WTC11 (cell line): ENCODE measurements at regions not wholly inside any gene's neighbourhood (a gene's known extent, or its start where the extent isn't known, plus 50 kb on each side); places are given as distances from the start of the nearest gene placed in this dataset.
A peak's percentile ranks its signal among the peaks of the same experiment; 100 is the strongest.

ENCODE experiments used
- ATAC-seq: fragments of 200-7000 bp; cut with Tn5 transposase; 2 replicates; pipeline ENCODE4 v1.10.0; 2021; ENCODE audit warnings: mild to moderate bottlenecking, moderate library complexity
- CTCF ChIA-PET: fragments of 300-600 bp; sonication (Branson Sonifier 250); formaldehyde crosslinking; loops from one replicate; lab custom pipeline; 2021; ENCODE audit warnings: antibody characterized with exemption; lab: Charles Lee
- POLR2A ChIA-PET: fragments of 350-600 bp; sonication (Branson Sonifier 250); formaldehyde crosslinking; loops from one replicate; lab custom pipeline; 2021; ENCODE audit warnings: antibody characterized with exemption; lab: Charles Lee
- DNase-seq: peaks from one replicate; pipeline ENCODE4 v3.0.0; 2021; ENCODE audit warnings: low spot score
- H3K27ac Mint-ChIP-seq: 2 replicates; pipeline ENCODE4 v1.8.0; 2021; ENCODE audit warnings: mixed read lengths
- H3K27me3 Mint-ChIP-seq: 2 replicates; pipeline ENCODE4 v1.8.0; 2021; ENCODE audit warnings: low read depth, mild to moderate bottlenecking, moderate library complexity, mixed read lengths
- H3K36me3 Mint-ChIP-seq: 2 replicates; pipeline ENCODE4 v1.8.0; 2021; ENCODE audit warnings: mixed read lengths
- H3K4me1 Mint-ChIP-seq: 2 replicates; pipeline ENCODE4 v1.8.0; 2022; ENCODE audit warnings: mixed read lengths
- H3K4me3 Mint-ChIP-seq: 2 replicates; pipeline ENCODE4 v1.8.0; 2021; ENCODE audit warnings: mild to moderate bottlenecking, moderate library complexity, mixed read lengths
- H3K9me3 Mint-ChIP-seq: 2 replicates; pipeline ENCODE4 v1.8.0; 2021; ENCODE audit warnings: mixed read lengths
- CBFB ChIP-seq: sonication (generic); formaldehyde crosslinking; IDR thresholded peaks from 2 replicates; pipeline ENCODE4 v1.8.1; 2022; ENCODE audit warnings: mild to moderate bottlenecking, low read depth, missing genetic modification reagents
- CREB1 ChIP-seq: sonication (generic); formaldehyde crosslinking; IDR thresholded peaks from 2 replicates; pipeline ENCODE4 v1.8.0; 2023; ENCODE audit warnings: mild to moderate bottlenecking, missing genetic modification reagents
- CTCF ChIP-seq: fragments of 200-600 bp; IDR thresholded peaks from 2 replicates; pipeline ENCODE4 v1.8.0; 2022; ENCODE audit warnings: antibody characterized with exemption
- ETV6 ChIP-seq: sonication (generic); formaldehyde crosslinking; IDR thresholded peaks from 2 replicates; pipeline ENCODE4 v1.8.1; 2022; ENCODE audit warnings: mild to moderate bottlenecking, missing genetic modification reagents
- FOXJ3 ChIP-seq: sonication (generic); formaldehyde crosslinking; IDR thresholded peaks from 2 replicates; pipeline ENCODE4 v1.9.0; 2021; ENCODE audit warnings: missing genetic modification reagents, mild to moderate bottlenecking, borderline replicate concordance
- FOXK1 ChIP-seq: sonication (generic); formaldehyde crosslinking; IDR thresholded peaks from 2 replicates; pipeline ENCODE4 v1.8.0; 2022; ENCODE audit warnings: mild to moderate bottlenecking, moderate library complexity, missing genetic modification reagents
- HMGXB4 ChIP-seq: sonication (generic); formaldehyde crosslinking; IDR thresholded peaks from 2 replicates; pipeline ENCODE4 v1.8.1; 2023; ENCODE audit warnings: mild to moderate bottlenecking, moderate library complexity, missing genetic modification reagents
- NFATC4 ChIP-seq: fragments of 250-450 bp; sonication (Bioruptor Pico); IDR thresholded peaks from 2 replicates; pipeline ENCODE4 v1.9.0; 2021; ENCODE audit warnings: mild to moderate bottlenecking
- TEAD4 ChIP-seq: sonication (generic); formaldehyde crosslinking; IDR thresholded peaks from 2 replicates; pipeline ENCODE4 v1.8.0; 2022; ENCODE audit warnings: mild to moderate bottlenecking, missing genetic modification reagents
- ZNF219 ChIP-seq: sonication (generic); formaldehyde crosslinking; IDR thresholded peaks from 2 replicates; pipeline ENCODE4 v1.8.0; 2023; ENCODE audit warnings: missing genetic modification reagents, mild to moderate bottlenecking, borderline replicate concordance
- TF ChIP-seq, protein P1 (sequence below): fragments of 250-450 bp; sonication (Bioruptor Pico); conservative IDR thresholded peaks from 2 replicates; pipeline ENCODE4 v1.9.0; 2021; ENCODE audit warnings: mild to moderate bottlenecking
- TF ChIP-seq, protein P2 (sequence below): fragments of 250-450 bp; sonication (Bioruptor Pico); IDR thresholded peaks from 2 replicates; pipeline ENCODE4 v1.9.0; 2021; ENCODE audit warnings: moderate library complexity, mild to moderate bottlenecking, inconsistent platforms, borderline replicate concordance
- TF ChIP-seq, protein P3 (sequence below): sonication (generic); formaldehyde crosslinking; IDR thresholded peaks from 2 replicates; pipeline ENCODE4 v1.8.1; 2023; ENCODE audit warnings: mild to moderate bottlenecking, missing genetic modification reagents, moderate library complexity
- TF ChIP-seq, protein P4 (sequence below): sonication (generic); formaldehyde crosslinking; conservative IDR thresholded peaks from 2 replicates; pipeline ENCODE4 v1.8.1; 2022; ENCODE audit warnings: mild to moderate bottlenecking, missing genetic modification reagents

DNA sequence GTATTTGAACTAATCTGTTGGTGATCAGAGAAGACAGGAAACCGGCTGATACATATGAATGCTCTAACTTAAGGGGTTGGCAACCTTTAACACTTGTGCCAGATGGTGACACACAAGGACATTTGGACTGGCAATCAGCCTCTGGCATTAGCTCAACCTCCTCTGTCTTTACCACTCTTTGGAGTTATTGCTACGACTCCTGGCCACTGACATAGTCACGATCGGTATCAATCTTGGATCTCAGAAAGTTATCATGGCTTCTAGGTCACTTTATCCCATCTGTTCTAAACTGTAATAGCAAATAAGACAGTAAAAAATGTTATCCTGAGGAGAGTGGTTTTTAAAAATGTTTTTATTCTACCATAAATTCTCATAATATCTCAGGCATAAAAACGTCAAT, 575.2 kb upstream of the MDGA2 start:
- H3K36me3 Mint-ChIP-seq = peaks cover 40% of the 10 kb centered on the region
- TF ChIP-seq CBFB (no peak), NFATC4 (peak; percentile 44; the same call in 1 of the 2 replicates)
- TF ChIP-seq, protein P1, sequence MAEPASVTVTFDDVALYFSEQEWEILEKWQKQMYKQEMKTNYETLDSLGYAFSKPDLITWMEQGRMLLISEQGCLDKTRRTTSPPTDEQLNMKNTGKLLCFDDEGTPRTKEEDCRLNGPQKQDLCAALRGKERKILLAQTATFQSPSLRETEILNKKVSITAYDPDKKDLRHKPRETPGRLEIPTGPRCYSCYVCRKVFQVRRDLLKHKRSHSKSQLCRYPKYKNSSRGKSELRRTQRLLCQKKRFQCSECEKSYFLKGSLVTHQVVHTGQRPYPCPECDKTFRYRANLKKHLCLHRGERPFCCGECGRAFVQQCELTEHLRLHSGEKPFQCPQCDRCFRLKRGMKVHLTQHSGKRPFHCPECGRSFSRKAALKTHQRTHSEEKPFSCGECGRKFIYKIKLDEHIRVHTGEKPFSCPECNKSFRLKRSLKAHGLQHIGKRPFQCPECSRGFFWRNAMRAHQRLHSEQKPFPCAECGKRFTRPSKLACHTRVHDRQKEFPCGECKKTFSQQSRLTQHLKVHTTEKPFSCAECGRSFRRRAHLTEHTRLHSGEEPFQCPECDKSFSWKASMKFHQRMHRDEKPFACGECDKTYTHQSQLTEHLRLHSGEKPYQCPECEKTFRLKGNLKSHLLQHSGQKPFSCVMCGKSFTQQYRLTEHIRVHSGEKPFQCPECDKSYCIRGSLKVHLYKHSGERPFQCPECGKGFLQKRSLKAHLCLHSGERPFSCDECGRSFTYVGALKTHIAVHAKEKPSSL (CRISPR knock-in tag) = peak; percentile 14; the same call in 1 of the 2 replicates
- H3K4me3 Mint-ChIP-seq = peak overlapping the region; percentile 35
- peaks cover 47% of the 10 kb centered on the region for H3K4me1 Mint-ChIP-seq
- no peaks in the 10 kb centered on the region for H3K27me3 Mint-ChIP-seq
- H3K9me3 Mint-ChIP-seq = peaks cover 4% of the 10 kb centered on the region
- POLR2A ChIA-PET = no interaction called here
- DNase-seq (no peak), ATAC-seq (no peak; the same call in 1 of the 2 replicates)
- CTCF ChIA-PET = no interaction called here
- peak overlapping the region; percentile 47 for H3K27ac Mint-ChIP-seq

- TF ChIP-seq, protein P2, sequence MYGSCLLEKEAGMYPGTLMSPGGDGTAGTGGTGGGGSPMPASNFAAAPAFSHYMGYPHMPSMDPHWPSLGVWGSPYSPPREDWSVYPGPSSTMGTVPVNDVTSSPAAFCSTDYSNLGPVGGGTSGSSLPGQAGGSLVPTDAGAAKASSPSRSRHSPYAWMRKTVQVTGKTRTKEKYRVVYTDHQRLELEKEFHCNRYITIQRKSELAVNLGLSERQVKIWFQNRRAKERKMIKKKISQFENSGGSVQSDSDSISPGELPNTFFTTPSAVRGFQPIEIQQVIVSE (CRISPR knock-in tag) = no peak
- TF ChIP-seq, protein P1 (CRISPR knock-in tag) = 0 out of 2 replicates have a peak, but pooled peaks have one; percentile 48
- TF ChIP-seq ETV6 (CRISPR knock-in tag) (no peak), ZNF219 (CRISPR knock-in tag) (no peak)
- ChIA-PET CTCF (no interaction called here), POLR2A (no interaction called here)
- H3K4me3 Mint-ChIP-seq = no peak overlapping the region
- no peaks in the 10 kb centered on the region for H3K27me3 Mint-ChIP-seq
- H3K4me1 Mint-ChIP-seq = peaks cover 33% of the 10 kb centered on the region
- ATAC-seq (no peak), DNase-seq (no peak)
- peaks cover 4% of the 10 kb centered on the region for H3K9me3 Mint-ChIP-seq
- no peak overlapping the region for H3K27ac Mint-ChIP-seq
- peaks cover 46% of the 10 kb centered on the region for H3K36me3 Mint-ChIP-seq
Measured at GRCh38 chr14:48247977-48248376, 572.6 kb upstream of the MDGA2 start.

GRCh38 chr14:48243900-48244299, 568.5 kb upstream of the MDGA2 start:
- Mint-ChIP-seq H3K4me3 (no peak overlapping the region), H3K27ac (no peak overlapping the region), H3K27me3 (no peaks in the 10 kb centered on the region), H3K4me1 (peaks cover 14% of the 10 kb centered on the region), H3K36me3 (peaks cover 54% of the 10 kb centered on the region), H3K9me3 (peaks cover 10% of the 10 kb centered on the region)
- ChIA-PET CTCF (no interaction called here), POLR2A (no interaction called here)
- no peak for DNase-seq
- ATAC-seq = no peak
- no peak for TF ChIP-seq FOXJ3 (CRISPR knock-in tag)
- TF ChIP-seq, protein P1 (CRISPR knock-in tag) = peak; percentile 46; the same call in 1 of the 2 replicates

- Mint-ChIP-seq H3K4me3 (no peak overlapping the region), H3K4me1 (peaks cover 3% of the 10 kb centered on the region; the same call in 1 of the 2 replicates), H3K36me3 (peaks cover 43% of the 10 kb centered on the region), H3K9me3 (peaks cover 9% of the 10 kb centered on the region), H3K27ac (no peak overlapping the region), H3K27me3 (no peaks in the 10 kb centered on the region; the same call in 1 of the 2 replicates)
- CTCF ChIA-PET = no interaction called here
- DNase-seq (no peak), ATAC-seq (no peak)
- POLR2A ChIA-PET = no interaction called here
- TF ChIP-seq FOXK1 = no peak
- TF ChIP-seq HMGXB4 (CRISPR knock-in tag) = no peak
- TF ChIP-seq TEAD4 = no peak
- TF ChIP-seq CREB1 = no peak
- TF ChIP-seq, protein P3, sequence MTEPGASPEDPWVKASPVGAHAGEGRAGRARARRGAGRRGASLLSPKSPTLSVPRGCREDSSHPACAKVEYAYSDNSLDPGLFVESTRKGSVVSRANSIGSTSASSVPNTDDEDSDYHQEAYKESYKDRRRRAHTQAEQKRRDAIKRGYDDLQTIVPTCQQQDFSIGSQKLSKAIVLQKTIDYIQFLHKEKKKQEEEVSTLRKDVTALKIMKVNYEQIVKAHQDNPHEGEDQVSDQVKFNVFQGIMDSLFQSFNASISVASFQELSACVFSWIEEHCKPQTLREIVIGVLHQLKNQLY (CRISPR knock-in tag) = no peak
- no peak for TF ChIP-seq CTCF
- TF ChIP-seq ZNF219 (CRISPR knock-in tag) = no peak
- no peak for TF ChIP-seq FOXJ3 (CRISPR knock-in tag)
- TF ChIP-seq, protein P4, sequence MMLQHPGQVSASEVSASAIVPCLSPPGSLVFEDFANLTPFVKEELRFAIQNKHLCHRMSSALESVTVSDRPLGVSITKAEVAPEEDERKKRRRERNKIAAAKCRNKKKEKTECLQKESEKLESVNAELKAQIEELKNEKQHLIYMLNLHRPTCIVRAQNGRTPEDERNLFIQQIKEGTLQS (CRISPR knock-in tag) = no peak
Measured at GRCh38 chr14:48229091-48229490, 553.7 kb upstream of the MDGA2 start.
